ENCODE measurements at regions not wholly inside any gene's neighbourhood (a gene's known extent, or its start where the extent isn't known, plus 50 kb on each side); places are given as distances from the start of the nearest gene placed in this dataset.

DNA sequence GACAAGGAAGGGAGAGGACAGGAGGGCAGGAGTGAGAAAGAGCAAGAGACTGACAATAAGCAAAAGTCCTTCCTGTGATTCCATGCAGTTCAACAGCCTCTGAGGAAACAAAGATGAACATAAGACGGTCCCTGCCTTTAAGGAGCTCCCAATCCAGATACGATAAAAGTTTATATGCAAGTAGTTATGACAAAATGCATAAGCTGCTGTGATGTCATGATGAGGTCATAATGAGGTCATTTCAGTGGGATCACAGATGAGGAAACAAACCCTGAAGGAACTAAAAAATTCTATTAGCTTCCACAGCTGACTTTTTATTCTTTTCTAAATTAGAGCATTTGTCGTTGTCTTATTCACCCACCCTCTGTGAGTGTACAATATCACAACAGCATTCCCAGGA is 458.5 kb upstream of the ACVR2A start:
- ChIA-PET POLR2A (no interaction called here), CTCF (no interaction called here)
- H3K4me1 Mint-ChIP-seq = no peaks in the 10 kb centered on the region
- DNase-seq (no peak), ATAC-seq (ENCODE audit: low read depth) (no peak)
- no peaks in the 10 kb centered on the region for H3K9me3 ChIP-seq (ENCODE audit: control extremely low read depth in 1 of 3, control insufficient read depth in 2 of 3, insufficient read depth in 1 of 3, low read length in 2 of 3)
- no peaks in the 10 kb centered on the region for H3K27me3 ChIP-seq (replicated peaks in 1 of 4; ENCODE audit: control extremely low read depth in 1 of 4, control insufficient read depth in 3 of 4, insufficient read depth in 4 of 4, low read length in 3 of 4)
- 90% methylated on average over 2 of the region's 3 CpGs for WGBS (ENCODE audit: insufficient coverage)
- no peaks in the 10 kb centered on the region for H4K20me1 ChIP-seq (ENCODE audit: control insufficient read depth, insufficient read depth, low read length, poor library complexity, severe bottlenecking)
- no peaks in the 10 kb centered on the region for H3K4me1 ChIP-seq (ENCODE audit: control insufficient read depth in 2 of 2, insufficient read depth in 2 of 2, low read length in 2 of 2)
- no peak for TF ChIP-seq EZH2 (IDR thresholded peaks at IDR 0.05; ENCODE audit: borderline replicate concordance, insufficient read depth, low read depth, low read length, poor library complexity, severe bottlenecking)
- TF ChIP-seq, protein P1, sequence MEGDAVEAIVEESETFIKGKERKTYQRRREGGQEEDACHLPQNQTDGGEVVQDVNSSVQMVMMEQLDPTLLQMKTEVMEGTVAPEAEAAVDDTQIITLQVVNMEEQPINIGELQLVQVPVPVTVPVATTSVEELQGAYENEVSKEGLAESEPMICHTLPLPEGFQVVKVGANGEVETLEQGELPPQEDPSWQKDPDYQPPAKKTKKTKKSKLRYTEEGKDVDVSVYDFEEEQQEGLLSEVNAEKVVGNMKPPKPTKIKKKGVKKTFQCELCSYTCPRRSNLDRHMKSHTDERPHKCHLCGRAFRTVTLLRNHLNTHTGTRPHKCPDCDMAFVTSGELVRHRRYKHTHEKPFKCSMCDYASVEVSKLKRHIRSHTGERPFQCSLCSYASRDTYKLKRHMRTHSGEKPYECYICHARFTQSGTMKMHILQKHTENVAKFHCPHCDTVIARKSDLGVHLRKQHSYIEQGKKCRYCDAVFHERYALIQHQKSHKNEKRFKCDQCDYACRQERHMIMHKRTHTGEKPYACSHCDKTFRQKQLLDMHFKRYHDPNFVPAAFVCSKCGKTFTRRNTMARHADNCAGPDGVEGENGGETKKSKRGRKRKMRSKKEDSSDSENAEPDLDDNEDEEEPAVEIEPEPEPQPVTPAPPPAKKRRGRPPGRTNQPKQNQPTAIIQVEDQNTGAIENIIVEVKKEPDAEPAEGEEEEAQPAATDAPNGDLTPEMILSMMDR (IDR thresholded peaks at IDR 0.05) = no peak
- no peak overlapping the region for H3K27ac ChIP-seq (ENCODE audit: low read length in 2 of 2)
- H3K9ac ChIP-seq (ENCODE audit: low read length) = no peak overlapping the region
- no peak overlapping the region for H3K4me3 ChIP-seq (ENCODE audit: control extremely low read depth in 1 of 5, extremely low read depth in 1 of 5, insufficient read depth in 1 of 5, low read depth in 2 of 5, low read length in 4 of 5)
- no peak overlapping the region for H3K27ac Mint-ChIP-seq
- H3K36me3 ChIP-seq (replicated peaks in 1 of 2; ENCODE audit: control extremely low read depth in 1 of 2, control insufficient read depth in 1 of 2, extremely low read depth in 1 of 2, insufficient read depth in 2 of 2, low read length in 1 of 2) = no peaks in the 10 kb centered on the region
- no peak overlapping the region for H2AFZ ChIP-seq (ENCODE audit: insufficient read depth, low read depth, low read length, poor library complexity, severe bottlenecking)
- H3K4me3 Mint-ChIP-seq = no peak overlapping the region
- H3K27me3 Mint-ChIP-seq = peaks cover 3% of the 10 kb centered on the region
- intact Hi-C loops (cut with micrococcal nuclease) = no loop called here
- H3K79me2 ChIP-seq (ENCODE audit: control insufficient read depth, insufficient read depth, low read length) = no peaks in the 10 kb centered on the region
- no peak overlapping the region for H3K4me2 ChIP-seq (replicated peaks; ENCODE audit: low read depth, low read length, poor library complexity, severe bottlenecking)
- H3K9me3 Mint-ChIP-seq (ENCODE audit: insufficient read depth) = no peaks in the 10 kb centered on the region

DNA sequence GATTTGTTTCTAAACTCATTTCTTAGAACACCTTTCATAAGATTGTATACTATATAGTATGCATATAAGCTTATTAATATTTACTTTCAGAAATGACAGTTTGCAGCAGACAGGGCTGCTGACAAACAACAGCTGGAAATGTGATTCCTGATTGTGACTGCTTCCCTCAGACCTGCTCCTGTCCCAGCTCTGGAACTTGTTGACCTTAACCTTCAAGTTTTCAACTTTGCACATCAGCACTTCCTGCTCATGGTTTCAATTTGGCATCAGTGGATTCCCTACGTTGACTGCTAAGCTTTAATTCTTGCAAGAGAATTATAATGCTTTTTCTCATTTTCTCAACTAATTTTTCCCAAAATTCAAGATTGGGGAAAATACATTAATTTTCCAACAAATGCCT is 459.2 kb upstream of the ACVR2A start:
- TF ChIP-seq, protein P1 (IDR thresholded peaks at IDR 0.05) = no peak
- TF ChIP-seq EZH2 (IDR thresholded peaks at IDR 0.05; ENCODE audit: borderline replicate concordance, insufficient read depth, low read depth, low read length, poor library complexity, severe bottlenecking) = no peak
- WGBS (ENCODE audit: insufficient coverage) = no CpG with 5 or more reads among the region's 1 CpG
- H4K20me1 ChIP-seq (ENCODE audit: control insufficient read depth, insufficient read depth, low read length, poor library complexity, severe bottlenecking) = no peaks in the 10 kb centered on the region
- H3K9ac ChIP-seq (ENCODE audit: low read length) = no peak overlapping the region
- H3K27ac ChIP-seq (ENCODE audit: low read length in 2 of 2) = no peak overlapping the region
- Mint-ChIP-seq H3K9me3 (ENCODE audit: insufficient read depth) (no peaks in the 10 kb centered on the region), H3K4me3 (no peak overlapping the region), H3K27me3 (peaks cover 3% of the 10 kb centered on the region), H3K4me1 (no peaks in the 10 kb centered on the region), H3K27ac (no peak overlapping the region)
- no peaks in the 10 kb centered on the region for H3K79me2 ChIP-seq (ENCODE audit: control insufficient read depth, insufficient read depth, low read length)
- no peak for DNase-seq
- ChIA-PET CTCF (no interaction called here), POLR2A (no interaction called here)
- H2AFZ ChIP-seq (ENCODE audit: insufficient read depth, low read depth, low read length, poor library complexity, severe bottlenecking) = no peak overlapping the region
- H3K4me3 ChIP-seq (ENCODE audit: control extremely low read depth in 1 of 5, extremely low read depth in 1 of 5, insufficient read depth in 1 of 5, low read depth in 2 of 5, low read length in 4 of 5) = no peak overlapping the region
- H3K27me3 ChIP-seq (replicated peaks in 1 of 4; ENCODE audit: control extremely low read depth in 1 of 4, control insufficient read depth in 3 of 4, insufficient read depth in 4 of 4, low read length in 3 of 4) = no peaks in the 10 kb centered on the region
- intact Hi-C loops (cut with micrococcal nuclease) = no loop called here
- H3K4me1 ChIP-seq (ENCODE audit: control insufficient read depth in 2 of 2, insufficient read depth in 2 of 2, low read length in 2 of 2) = no peaks in the 10 kb centered on the region
- H3K36me3 ChIP-seq (replicated peaks in 1 of 2; ENCODE audit: control extremely low read depth in 1 of 2, control insufficient read depth in 1 of 2, extremely low read depth in 1 of 2, insufficient read depth in 2 of 2, low read length in 1 of 2) = no peaks in the 10 kb centered on the region
- no peaks in the 10 kb centered on the region for H3K9me3 ChIP-seq (ENCODE audit: control extremely low read depth in 1 of 3, control insufficient read depth in 2 of 3, insufficient read depth in 1 of 3, low read length in 2 of 3)
- no peak for ATAC-seq (ENCODE audit: low read depth)
- no peak overlapping the region for H3K4me2 ChIP-seq (replicated peaks; ENCODE audit: low read depth, low read length, poor library complexity, severe bottlenecking)
